ENCODE measurements at regions not wholly inside any gene's neighbourhood (a gene's known extent, or its start where the extent isn't known, plus 50 kb on each side); places are given as distances from the start of the nearest gene placed in this dataset.
A peak's percentile ranks its signal among the peaks of the same experiment; 100 is the strongest.

- Mint-ChIP-seq H3K27ac (no peak overlapping the region), H3K9me3 (peaks cover 7% of the 10 kb centered on the region), H3K4me1 (peaks cover 6% of the 10 kb centered on the region), H3K27me3 (ENCODE audit: low read depth) (no peaks in the 10 kb centered on the region), H3K4me3 (no peak overlapping the region), H3K36me3 (ENCODE audit: low read depth) (peaks cover 4% of the 10 kb centered on the region)
- no peak for TF ChIP-seq CTCF (IDR thresholded peaks at IDR 0.05; ENCODE audit: unreplicated experiment in 3 of 3)
Measured at GRCh38 chr4:79241846-79242245, 84.0 kb downstream of the NAA11 start.

- no peak overlapping the region for H3K27ac Mint-ChIP-seq
Measured at GRCh38 chr4:79237851-79238250, 88.0 kb downstream of the NAA11 start.

GRCh38 chr4:79236785-79237184, 89.1 kb downstream of the NAA11 start:
- TF ChIP-seq CTCF (IDR thresholded peaks at IDR 0.05; ENCODE audit: unreplicated experiment in 3 of 3): no peak
- H3K4me3 Mint-ChIP-seq: no peak overlapping the region
- no peaks in the 10 kb centered on the region for H3K36me3 Mint-ChIP-seq (ENCODE audit: low read depth)
- H3K27ac Mint-ChIP-seq: no peak overlapping the region
- H3K9me3 Mint-ChIP-seq: no peaks in the 10 kb centered on the region
- H3K27me3 Mint-ChIP-seq (ENCODE audit: low read depth): no peaks in the 10 kb centered on the region
- peaks cover 26% of the 10 kb centered on the region for H3K4me1 Mint-ChIP-seq

More at GRCh38 chr4:79237851-79238250, 88.0 kb downstream of the NAA11 start:
- Mint-ChIP-seq H3K36me3 (ENCODE audit: low read depth) (no peaks in the 10 kb centered on the region), H3K27me3 (ENCODE audit: low read depth) (no peaks in the 10 kb centered on the region), H3K4me1 (peaks cover 18% of the 10 kb centered on the region), H3K9me3 (no peaks in the 10 kb centered on the region), H3K4me3 (no peak overlapping the region)
- no peak for TF ChIP-seq CTCF (IDR thresholded peaks at IDR 0.05; ENCODE audit: unreplicated experiment in 3 of 3)

GRCh38 chr4:79235095-79235494, 90.8 kb downstream of the NAA11 start:
- Mint-ChIP-seq H3K4me3 (no peak overlapping the region), H3K9me3 (no peaks in the 10 kb centered on the region), H3K36me3 (ENCODE audit: low read depth) (no peaks in the 10 kb centered on the region), H3K27me3 (ENCODE audit: low read depth) (no peaks in the 10 kb centered on the region), H3K4me1 (peaks cover 26% of the 10 kb centered on the region), H3K27ac (no peak overlapping the region)
- no peak for TF ChIP-seq CTCF (IDR thresholded peaks at IDR 0.05; ENCODE audit: unreplicated experiment in 3 of 3)

- H3K4me3 Mint-ChIP-seq: no peak overlapping the region
- TF ChIP-seq CTCF (IDR thresholded peaks at IDR 0.05; ENCODE audit: unreplicated experiment in 3 of 3): no peak
- peaks cover 26% of the 10 kb centered on the region for H3K4me1 Mint-ChIP-seq
- no peaks in the 10 kb centered on the region for H3K27me3 Mint-ChIP-seq (ENCODE audit: low read depth)
- H3K27ac Mint-ChIP-seq: peak overlapping the region in 2 of 3 experiments; percentile 5 to 49
- H3K36me3 Mint-ChIP-seq (ENCODE audit: low read depth): no peaks in the 10 kb centered on the region
- no peaks in the 10 kb centered on the region for H3K9me3 Mint-ChIP-seq
Measured at GRCh38 chr4:79233820-79234219, 92.0 kb downstream of the NAA11 start.

GRCh38 chr4:79232540-79232939, 93.3 kb downstream of the NAA11 start:
- no peaks in the 10 kb centered on the region for H3K27me3 Mint-ChIP-seq (ENCODE audit: low read depth)
- H3K4me1 Mint-ChIP-seq: peaks cover 22% of the 10 kb centered on the region
- TF ChIP-seq CTCF (IDR thresholded peaks at IDR 0.05; ENCODE audit: unreplicated experiment in 3 of 3): no peak
- peak overlapping the region; percentile 43 to 65 (median 49) for H3K27ac Mint-ChIP-seq
- no peak overlapping the region for H3K4me3 Mint-ChIP-seq
- peaks cover 4% of the 10 kb centered on the region for H3K9me3 Mint-ChIP-seq
- H3K36me3 Mint-ChIP-seq (ENCODE audit: low read depth): no peaks in the 10 kb centered on the region
